ENCODE measurements at regions not wholly inside any gene's neighbourhood (a gene's known extent, or its start where the extent isn't known, plus 50 kb on each side); places are given as distances from the start of the nearest gene placed in this dataset.

GRCh38 chr5:91898898-91899297, 515.8 kb upstream of the ARRDC3 start:
- Histone ChIP-seq H3K27ac (ENCODE audit: low read length in 2 of 2) (no peak overlapping the region), H3K4me2 (replicated peaks; ENCODE audit: low read depth, low read length, poor library complexity, severe bottlenecking) (no peak overlapping the region), H3K36me3 (replicated peaks in 1 of 2; ENCODE audit: control extremely low read depth in 1 of 2, control insufficient read depth in 1 of 2, extremely low read depth in 1 of 2, insufficient read depth in 2 of 2, low read length in 1 of 2) (no peaks in the 10 kb centered on the region), H3K79me2 (ENCODE audit: control insufficient read depth, insufficient read depth, low read length) (no peaks in the 10 kb centered on the region), H4K20me1 (ENCODE audit: control insufficient read depth, insufficient read depth, low read length, poor library complexity, severe bottlenecking) (no peaks in the 10 kb centered on the region), H3K4me1 (ENCODE audit: control insufficient read depth in 2 of 2, insufficient read depth in 2 of 2, low read length in 2 of 2) (no peaks in the 10 kb centered on the region), H3K27me3 (replicated peaks in 1 of 4; ENCODE audit: control extremely low read depth in 1 of 4, control insufficient read depth in 3 of 4, insufficient read depth in 4 of 4, low read length in 3 of 4) (no peaks in the 10 kb centered on the region), H3K9me3 (ENCODE audit: control extremely low read depth in 1 of 3, control insufficient read depth in 2 of 3, insufficient read depth in 1 of 3, low read length in 2 of 3) (no peaks in the 10 kb centered on the region), H2AFZ (ENCODE audit: insufficient read depth, low read depth, low read length, poor library complexity, severe bottlenecking) (no peak overlapping the region), H3K9ac (ENCODE audit: low read length) (no peak overlapping the region), H3K4me3 (ENCODE audit: control extremely low read depth in 1 of 5, extremely low read depth in 1 of 5, insufficient read depth in 1 of 5, low read depth in 2 of 5, low read length in 4 of 5) (no peak overlapping the region)
- POLR2A ChIA-PET: no interaction called here
- TF ChIP-seq EZH2 (IDR thresholded peaks at IDR 0.05; ENCODE audit: borderline replicate concordance, insufficient read depth, low read depth, low read length, poor library complexity, severe bottlenecking): no peak
- TF ChIP-seq CTCF (IDR thresholded peaks at IDR 0.05): no peak
- Mint-ChIP-seq H3K27ac (no peak overlapping the region), H3K9me3 (ENCODE audit: insufficient read depth) (no peaks in the 10 kb centered on the region), H3K4me3 (no peak overlapping the region), H3K4me1 (no peaks in the 10 kb centered on the region), H3K27me3 (no peaks in the 10 kb centered on the region)
- intact Hi-C loops (cut with micrococcal nuclease): no loop called here
- no peak for DNase-seq
- CTCF ChIA-PET: no interaction called here
- WGBS (ENCODE audit: insufficient coverage): no CpG with 5 or more reads among the region's 2 CpGs
- no peak for ATAC-seq (ENCODE audit: low read depth)

GRCh38 chr5:91898019-91898418, 514.9 kb upstream of the ARRDC3 start:
- H4K20me1 ChIP-seq (ENCODE audit: control insufficient read depth, insufficient read depth, low read length, poor library complexity, severe bottlenecking): no peaks in the 10 kb centered on the region
- 70% methylated on average over 2 of the region's 6 CpGs for WGBS (ENCODE audit: insufficient coverage)
- DNase-seq: no peak
- H3K4me3 Mint-ChIP-seq: no peak overlapping the region
- no peak for TF ChIP-seq CTCF (IDR thresholded peaks at IDR 0.05)
- TF ChIP-seq EZH2 (IDR thresholded peaks at IDR 0.05; ENCODE audit: borderline replicate concordance, insufficient read depth, low read depth, low read length, poor library complexity, severe bottlenecking): no peak
- intact Hi-C loops (cut with micrococcal nuclease): no loop called here
- no peak overlapping the region for H3K27ac ChIP-seq (ENCODE audit: low read length in 2 of 2)
- no peaks in the 10 kb centered on the region for H3K4me1 ChIP-seq (ENCODE audit: control insufficient read depth in 2 of 2, insufficient read depth in 2 of 2, low read length in 2 of 2)
- CTCF ChIA-PET: no interaction called here
- H3K4me1 Mint-ChIP-seq: no peaks in the 10 kb centered on the region
- no peak overlapping the region for H3K4me2 ChIP-seq (replicated peaks; ENCODE audit: low read depth, low read length, poor library complexity, severe bottlenecking)
- no peaks in the 10 kb centered on the region for H3K27me3 Mint-ChIP-seq
- no peaks in the 10 kb centered on the region for H3K27me3 ChIP-seq (replicated peaks in 1 of 4; ENCODE audit: control extremely low read depth in 1 of 4, control insufficient read depth in 3 of 4, insufficient read depth in 4 of 4, low read length in 3 of 4)
- no peaks in the 10 kb centered on the region for H3K79me2 ChIP-seq (ENCODE audit: control insufficient read depth, insufficient read depth, low read length)
- H3K9me3 ChIP-seq (ENCODE audit: control extremely low read depth in 1 of 3, control insufficient read depth in 2 of 3, insufficient read depth in 1 of 3, low read length in 2 of 3): no peaks in the 10 kb centered on the region
- POLR2A ChIA-PET: no interaction called here
- H3K9me3 Mint-ChIP-seq (ENCODE audit: insufficient read depth): no peaks in the 10 kb centered on the region
- H3K4me3 ChIP-seq (ENCODE audit: control extremely low read depth in 1 of 5, extremely low read depth in 1 of 5, insufficient read depth in 1 of 5, low read depth in 2 of 5, low read length in 4 of 5): no peak overlapping the region
- ATAC-seq (ENCODE audit: low read depth): no peak
- H2AFZ ChIP-seq (ENCODE audit: insufficient read depth, low read depth, low read length, poor library complexity, severe bottlenecking): no peak overlapping the region
- no peaks in the 10 kb centered on the region for H3K36me3 ChIP-seq (replicated peaks in 1 of 2; ENCODE audit: control extremely low read depth in 1 of 2, control insufficient read depth in 1 of 2, extremely low read depth in 1 of 2, insufficient read depth in 2 of 2, low read length in 1 of 2)
- no peak overlapping the region for H3K9ac ChIP-seq (ENCODE audit: low read length)
- H3K27ac Mint-ChIP-seq: no peak overlapping the region

Data from B cell (primary cell).